Endothelial cell of umbilical vein (primary cell): ENCODE measurements at regions not wholly inside any gene's neighbourhood (a gene's known extent, or its start where the extent isn't known, plus 50 kb on each side); places are given as distances from the start of the nearest gene placed in this dataset.

Experiments used
- BruUV-seq: library from RNA; stranded (reverse); fragments of 400-500 nt; replicated peaks from 2 replicates; lab custom pipeline; 2021; lab: Mats Ljungman, UMichigan
- CTCF ChIA-PET: fragments of 300-600, 350-600 bp; sonication (Branson Sonifier 250); formaldehyde crosslinking; loops from one replicate; lab custom pipeline; 2021; ENCODE audit warnings: antibody characterized with exemption, inconsistent platforms; lab: Charles Lee
- POLR2A ChIA-PET: fragments of 300-600, 350-600 bp; sonication (Branson Sonifier 250); formaldehyde crosslinking; loops from one replicate; lab custom pipeline; 2021; ENCODE audit warnings: antibody characterized with exemption, inconsistent platforms; lab: Charles Lee
- DNase-seq: peaks from one replicate; pipeline ENCODE4 v3.0.0-alpha.2; 2011; ENCODE audit warnings: low read depth, low spot score
- FAIRE-seq: peaks from 2 replicates; lab custom pipeline; 2011; peaks lifted over from hg19 to GRCh38; lab: Jason Lieb, UNC
- H2AFZ ChIP-seq: 2 replicates; pipeline ENCODE4 v1.6.0; 2012; ENCODE audit warnings: low read depth, low read length, control low read depth, inconsistent platforms
- H3K27ac ChIP-seq: 2 replicates; pipeline ENCODE4 v1.5.1; 2011; ENCODE audit warnings: low read depth, mild to moderate bottlenecking, control low read depth, low read length, moderate library complexity; ENCODE audit not compliant: insufficient read depth
- H3K27me3 ChIP-seq, 2 experiments: 2 replicates each; pipeline versions ENCODE4 v1.6.0 to v1.6.1; 2011; ENCODE audit warnings: low read length in 2 of 2, mixed read lengths in 1 of 2; ENCODE audit not compliant: control insufficient read depth in 2 of 2, insufficient read depth in 2 of 2
- H3K36me3 ChIP-seq, 2 experiments: 2 replicates in 1 of 2; 3 replicates in 1 of 2; pipeline ENCODE4 v1.5.1; 2011; ENCODE audit warnings: low read length in 2 of 2, mild to moderate bottlenecking in 1 of 2, moderate library complexity in 1 of 2; ENCODE audit not compliant: control insufficient read depth in 2 of 2, insufficient read depth in 2 of 2; ENCODE audit errors: extremely low read depth in 1 of 2
- H3K4me1 ChIP-seq: 3 replicates; pipeline ENCODE4 v1.5.1; 2011; ENCODE audit warnings: mild to moderate bottlenecking, low read length; ENCODE audit not compliant: control insufficient read depth, insufficient read depth; ENCODE audit errors: extremely low read depth
- H3K4me2 ChIP-seq: 2 replicates; pipeline ENCODE4 v1.6.1; 2011; ENCODE audit warnings: low read length, control low read depth, mixed read lengths; ENCODE audit not compliant: insufficient read depth
- H3K4me3 ChIP-seq, 3 experiments: fragments of 200-600 bp in 1 of 3; sonication (generic), shearing (Covaris generic) in 1 of 3; replicated peaks in 1 of 3; 2 replicates each; pipeline ENCODE4 v1.5.1; 2011 to 2016; ENCODE audit warnings: control low read depth in 3 of 3, low read length in 3 of 3, mild to moderate bottlenecking in 2 of 3, inconsistent platforms in 1 of 3, low read depth in 1 of 3, moderate library complexity in 1 of 3; ENCODE audit not compliant: insufficient read depth in 1 of 3
- H3K79me2 ChIP-seq: 2 replicates; pipeline ENCODE4 v1.6.0; 2012; ENCODE audit warnings: low read length, inconsistent platforms; ENCODE audit not compliant: control insufficient read depth, insufficient read depth
- H3K9ac ChIP-seq: replicated peaks from 2 replicates; pipeline ENCODE3; 2011; ENCODE audit warnings: low read length, control low read depth; ENCODE audit not compliant: insufficient read depth; ENCODE audit errors: extremely low read depth
- H3K9me1 ChIP-seq: replicated peaks from 3 replicates; pipeline ENCODE4 v1.6.0; 2011; ENCODE audit warnings: mild to moderate bottlenecking, low read length; ENCODE audit not compliant: control insufficient read depth, insufficient read depth; ENCODE audit errors: extremely low read depth
- H3K9me3 ChIP-seq: replicated peaks from 2 replicates; pipeline ENCODE4 v1.5.1; 2012; ENCODE audit warnings: low read length, inconsistent platforms; ENCODE audit not compliant: control insufficient read depth, insufficient read depth
- H4K20me1 ChIP-seq: replicated peaks from 2 replicates; pipeline ENCODE3; 2011; ENCODE audit warnings: mild to moderate bottlenecking, low read length; ENCODE audit not compliant: control insufficient read depth, insufficient read depth; ENCODE audit errors: extremely low read depth
- CTCF ChIP-seq, 2 donors: IDR thresholded peaks; 1 replicate in 1 of 2; 2 replicates in 1 of 2; pipeline ENCODE4 v1.5.1; 2011; ENCODE audit warnings: low read length in 2 of 2, mild to moderate bottlenecking in 2 of 2, moderate library complexity in 2 of 2, control low read depth in 1 of 2, inconsistent platforms in 1 of 2, low read depth in 1 of 2; ENCODE audit not compliant: insufficient read depth in 1 of 2; ENCODE audit errors: extremely low read depth in 1 of 2
- EZH2 ChIP-seq: IDR thresholded peaks from 2 replicates; pipeline ENCODE4 v1.6.1; 2012; ENCODE audit warnings: borderline replicate concordance, low read depth, mild to moderate bottlenecking, moderate library complexity, low read length, inconsistent platforms; ENCODE audit not compliant: severe bottlenecking
- FOS ChIP-seq: IDR thresholded peaks from 2 replicates; pipeline ENCODE4 v1.6.1; 2011; ENCODE audit warnings: mild to moderate bottlenecking, low read length, moderate library complexity, borderline replicate concordance; ENCODE audit not compliant: insufficient read depth
- GATA2 ChIP-seq: IDR thresholded peaks from 2 replicates; pipeline ENCODE4 v1.7.0; 2011; ENCODE audit warnings: low read depth, mild to moderate bottlenecking, moderate library complexity, mixed read lengths, low read length; ENCODE audit not compliant: insufficient read length, insufficient read depth
- JUN ChIP-seq: IDR thresholded peaks from 2 replicates; pipeline ENCODE4 v1.6.1; 2011; ENCODE audit warnings: borderline replicate concordance, low read depth; ENCODE audit not compliant: insufficient read length, insufficient read depth
- MAX ChIP-seq: IDR thresholded peaks from 2 replicates; pipeline ENCODE4 v1.6.1; 2011; ENCODE audit not compliant: insufficient read depth, insufficient read length
- MYC ChIP-seq: IDR thresholded peaks from one replicate; pipeline ENCODE4 v1.6.1; 2011; ENCODE audit warnings: mild to moderate bottlenecking, low read depth, low read length
- POLR2A ChIP-seq: IDR thresholded peaks from 2 replicates; pipeline ENCODE4 v1.6.1; 2012; ENCODE audit warnings: low read depth, mild to moderate bottlenecking, control low read depth, low read length
- POLR2AphosphoS5 ChIP-seq: IDR thresholded peaks from 2 replicates; pipeline ENCODE4 v1.6.1; 2012; ENCODE audit warnings: low read depth, mild to moderate bottlenecking, control low read depth, low read length, moderate library complexity; ENCODE audit not compliant: insufficient read depth
- dilution Hi-C: fragments of 300-500 bp; cut with MboI; formaldehyde crosslinking; loops from one replicate; pipeline ENCODE4 v1.15.0; 2019; ENCODE audit warnings: low sequenced_read_pairs; ENCODE audit not compliant: extremely low pct_ligation_motif_present
- intact Hi-C: fragments of 100-400 bp; cut with micrococcal nuclease; formaldehyde crosslinking; loops from one replicate; pipeline ENCODE4 v1.10.0; 2022

GRCh38 chr6:122890250-122890649 is 101.2 kb downstream of the SMPDL3A start:
- H2AFZ ChIP-seq: no peak overlapping the region
- no peaks in the 10 kb centered on the region for H3K4me1 ChIP-seq
- no peak overlapping the region for H3K4me3 ChIP-seq
- H4K20me1 ChIP-seq: no peaks in the 10 kb centered on the region
- intact Hi-C loops: no loop called here
- ChIA-PET POLR2A (no interaction called here), CTCF (no interaction called here)
- no peak overlapping the region for H3K27ac ChIP-seq
- H3K4me2 ChIP-seq: no peak overlapping the region
- TF ChIP-seq GATA2: no peak
- TF ChIP-seq MYC: no peak
- no peak for TF ChIP-seq FOS
- no peak for TF ChIP-seq POLR2A
- no peak for TF ChIP-seq EZH2
- no peak for TF ChIP-seq CTCF (IDR thresholded peaks at IDR 0.05; ENCODE audit: extremely low read depth in 1 of 2, insufficient read depth in 1 of 2, low read depth in 1 of 2, low read length in 2 of 2)
- no peak for TF ChIP-seq MAX
- no peak for TF ChIP-seq JUN
- no peak for TF ChIP-seq POLR2AphosphoS5
- no peaks in the 10 kb centered on the region for H3K9me3 ChIP-seq
- DNase-seq: no peak
- no peak for FAIRE-seq
- no peaks in the 10 kb centered on the region for H3K9me1 ChIP-seq
- H3K27me3 ChIP-seq: no peaks in the 10 kb centered on the region
- dilution Hi-C loops: no loop called here
- no peak overlapping the region for H3K9ac ChIP-seq
- BruUV-seq: no TSS peak
- H3K79me2 ChIP-seq: no peaks in the 10 kb centered on the region
- H3K36me3 ChIP-seq: no peaks in the 10 kb centered on the region
